WTC11 (cell line): ENCODE measurements at regions not wholly inside any gene's neighbourhood (a gene's known extent, or its start where the extent isn't known, plus 50 kb on each side); places are given as distances from the start of the nearest gene placed in this dataset.

Experiments
- ATF1 ChIP-seq: sonication (generic); formaldehyde crosslinking; IDR thresholded peaks from 2 replicates; pipeline ENCODE4 v1.8.1; 2023; ENCODE audit warnings: mild to moderate bottlenecking, moderate library complexity, missing genetic modification reagents
- CBFB ChIP-seq: sonication (generic); formaldehyde crosslinking; IDR thresholded peaks from 2 replicates; pipeline ENCODE4 v1.8.1; 2022; ENCODE audit warnings: mild to moderate bottlenecking, low read depth, missing genetic modification reagents
- CREB1 ChIP-seq: sonication (generic); formaldehyde crosslinking; IDR thresholded peaks from 2 replicates; pipeline ENCODE4 v1.8.0; 2023; ENCODE audit warnings: mild to moderate bottlenecking, missing genetic modification reagents
- EMX1 ChIP-seq: fragments of 250-450 bp; sonication (Bioruptor Pico); IDR thresholded peaks from 2 replicates; pipeline ENCODE4 v1.8.0; 2021; ENCODE audit warnings: mild to moderate bottlenecking
- ERG ChIP-seq: fragments of 250-450 bp; sonication (Bioruptor Pico); IDR thresholded peaks from 2 replicates; pipeline ENCODE4 v1.8.0; 2021; ENCODE audit warnings: mild to moderate bottlenecking
- ETV6 ChIP-seq: sonication (generic); formaldehyde crosslinking; IDR thresholded peaks from 2 replicates; pipeline ENCODE4 v1.8.1; 2022; ENCODE audit warnings: mild to moderate bottlenecking, missing genetic modification reagents
- FOXJ3 ChIP-seq: sonication (generic); formaldehyde crosslinking; IDR thresholded peaks from 2 replicates; pipeline ENCODE4 v1.9.0; 2021; ENCODE audit warnings: missing genetic modification reagents, mild to moderate bottlenecking, borderline replicate concordance
- FOXK1 ChIP-seq: sonication (generic); formaldehyde crosslinking; IDR thresholded peaks from 2 replicates; pipeline ENCODE4 v1.8.0; 2022; ENCODE audit warnings: mild to moderate bottlenecking, moderate library complexity, missing genetic modification reagents
- HMGXB4 ChIP-seq: sonication (generic); formaldehyde crosslinking; IDR thresholded peaks from 2 replicates; pipeline ENCODE4 v1.8.1; 2023; ENCODE audit warnings: mild to moderate bottlenecking, moderate library complexity, missing genetic modification reagents
- IRF2 ChIP-seq: sonication (generic); formaldehyde crosslinking; IDR thresholded peaks from 2 replicates; pipeline ENCODE4 v1.8.0; 2022; ENCODE audit warnings: low read depth, missing genetic modification reagents, borderline replicate concordance
- MAX ChIP-seq: sonication (generic); formaldehyde crosslinking; IDR thresholded peaks from 2 replicates; pipeline ENCODE4 v1.8.0; 2022; ENCODE audit warnings: mild to moderate bottlenecking, missing genetic modification reagents
- NFE2L1 ChIP-seq: sonication (generic); formaldehyde crosslinking; IDR thresholded peaks from 2 replicates; pipeline ENCODE4 v1.8.1; 2023; ENCODE audit warnings: missing genetic modification reagents
- NFYB ChIP-seq: sonication (generic); formaldehyde crosslinking; conservative IDR thresholded peaks from 2 replicates; pipeline ENCODE4 v1.8.0; 2022; ENCODE audit warnings: low read depth, missing genetic modification reagents
- PRRX2 ChIP-seq: fragments of 250-450 bp; sonication (Bioruptor Pico); IDR thresholded peaks from 2 replicates; pipeline ENCODE4 v1.8.0; 2021; ENCODE audit warnings: mild to moderate bottlenecking
- RORB ChIP-seq: fragments of 250-450 bp; sonication (Bioruptor Pico); IDR thresholded peaks from 2 replicates; pipeline ENCODE4 v1.9.0; 2021; ENCODE audit warnings: mild to moderate bottlenecking
- ZBTB21 ChIP-seq: sonication (generic); formaldehyde crosslinking; IDR thresholded peaks from 2 replicates; pipeline ENCODE4 v1.8.1; 2023; ENCODE audit warnings: mild to moderate bottlenecking, missing genetic modification reagents, borderline replicate concordance
- ZMAT4 ChIP-seq: fragments of 250-450 bp; sonication (Bioruptor Pico); IDR thresholded peaks from 2 replicates; pipeline ENCODE4 v1.9.0; 2021; ENCODE audit warnings: mild to moderate bottlenecking
- ZNF219 ChIP-seq: sonication (generic); formaldehyde crosslinking; IDR thresholded peaks from 2 replicates; pipeline ENCODE4 v1.8.0; 2023; ENCODE audit warnings: missing genetic modification reagents, mild to moderate bottlenecking, borderline replicate concordance
- ZNF263 ChIP-seq: sonication (generic); formaldehyde crosslinking; IDR thresholded peaks from 2 replicates; pipeline ENCODE4 v1.8.1; 2022; ENCODE audit warnings: low read depth, mild to moderate bottlenecking, moderate library complexity, missing genetic modification reagents
- ZNF396 ChIP-seq: fragments of 250-450 bp; sonication (Bioruptor Pico); IDR thresholded peaks from 2 replicates; pipeline ENCODE4 v1.8.0; 2021; ENCODE audit warnings: mild to moderate bottlenecking, moderate library complexity, borderline replicate concordance
- ZNF416 ChIP-seq: fragments of 250-450 bp; sonication (Bioruptor Pico); IDR thresholded peaks from 2 replicates; pipeline ENCODE4 v1.9.0; 2021; ENCODE audit warnings: mild to moderate bottlenecking, inconsistent platforms
- ZSCAN18 ChIP-seq: fragments of 250-450 bp; sonication (Bioruptor Pico); IDR thresholded peaks from 2 replicates; pipeline ENCODE4 v2.1.2; 2022; ENCODE audit warnings: mild to moderate bottlenecking, moderate library complexity
- TF ChIP-seq, protein P1 (sequence below): sonication (generic); formaldehyde crosslinking; IDR thresholded peaks from 2 replicates; pipeline ENCODE4 v1.8.0; 2023; ENCODE audit warnings: missing genetic modification reagents
- TF ChIP-seq, protein P2 (sequence below): sonication (generic); formaldehyde crosslinking; IDR thresholded peaks from 2 replicates; pipeline ENCODE4 v1.8.1; 2022; ENCODE audit warnings: low read depth, missing genetic modification reagents, borderline replicate concordance
- TF ChIP-seq, protein P3 (sequence below): sonication (generic); formaldehyde crosslinking; IDR thresholded peaks from 2 replicates; pipeline ENCODE4 v1.8.1; 2022; ENCODE audit warnings: missing genetic modification reagents, borderline replicate concordance

GRCh38 chr6:27688014-27688586, 215.2 kb upstream of the ZNF184 start (continued):
- TF ChIP-seq, protein P1, sequence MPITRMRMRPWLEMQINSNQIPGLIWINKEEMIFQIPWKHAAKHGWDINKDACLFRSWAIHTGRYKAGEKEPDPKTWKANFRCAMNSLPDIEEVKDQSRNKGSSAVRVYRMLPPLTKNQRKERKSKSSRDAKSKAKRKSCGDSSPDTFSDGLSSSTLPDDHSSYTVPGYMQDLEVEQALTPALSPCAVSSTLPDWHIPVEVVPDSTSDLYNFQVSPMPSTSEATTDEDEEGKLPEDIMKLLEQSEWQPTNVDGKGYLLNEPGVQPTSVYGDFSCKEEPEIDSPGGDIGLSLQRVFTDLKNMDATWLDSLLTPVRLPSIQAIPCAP (CRISPR knock-in tag) = no peak
- TF ChIP-seq ZNF416 (0 out of 2 replicates have a peak, but pooled peaks have one; percentile 31), NFYB (no peak), ZNF396 (CRISPR knock-in tag) (no peak), ZNF219 (CRISPR knock-in tag) (no peak), IRF2 (no peak), RORB (peak; percentile 11; the same call in 1 of the 2 replicates), FOXK1 (0 out of 2 replicates have a peak, but pooled peaks have one; percentile 8), EMX1 (peak; percentile 79; the same call in 1 of the 2 replicates), ETV6 (CRISPR knock-in tag) (0 out of 2 replicates have a peak, but pooled peaks have one; percentile 35), ATF1 (CRISPR knock-in tag) (peak; percentile 80; the same call in 1 of the 2 replicates), PRRX2 (0 out of 2 replicates have a peak, but pooled peaks have one; percentile 40), HMGXB4 (peak; percentile 35), NFE2L1 (CRISPR knock-in tag) (no peak), CBFB (CRISPR knock-in tag) (no peak), ZSCAN18 (CRISPR knock-in tag) (no peak), FOXJ3 (no peak), ZNF263 (CRISPR knock-in tag) (no peak), ZMAT4 (CRISPR knock-in tag) (no peak), ZBTB21 (no peak), CREB1 (CRISPR knock-in tag) (no peak), MAX (no peak), ERG (CRISPR knock-in tag) (peak; percentile 80; the same call in 1 of the 2 replicates)
- TF ChIP-seq, protein P2, sequence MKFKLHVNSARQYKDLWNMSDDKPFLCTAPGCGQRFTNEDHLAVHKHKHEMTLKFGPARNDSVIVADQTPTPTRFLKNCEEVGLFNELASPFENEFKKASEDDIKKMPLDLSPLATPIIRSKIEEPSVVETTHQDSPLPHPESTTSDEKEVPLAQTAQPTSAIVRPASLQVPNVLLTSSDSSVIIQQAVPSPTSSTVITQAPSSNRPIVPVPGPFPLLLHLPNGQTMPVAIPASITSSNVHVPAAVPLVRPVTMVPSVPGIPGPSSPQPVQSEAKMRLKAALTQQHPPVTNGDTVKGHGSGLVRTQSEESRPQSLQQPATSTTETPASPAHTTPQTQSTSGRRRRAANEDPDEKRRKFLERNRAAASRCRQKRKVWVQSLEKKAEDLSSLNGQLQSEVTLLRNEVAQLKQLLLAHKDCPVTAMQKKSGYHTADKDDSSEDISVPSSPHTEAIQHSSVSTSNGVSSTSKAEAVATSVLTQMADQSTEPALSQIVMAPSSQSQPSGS (CRISPR knock-in tag) = no peak
- TF ChIP-seq, protein P3, sequence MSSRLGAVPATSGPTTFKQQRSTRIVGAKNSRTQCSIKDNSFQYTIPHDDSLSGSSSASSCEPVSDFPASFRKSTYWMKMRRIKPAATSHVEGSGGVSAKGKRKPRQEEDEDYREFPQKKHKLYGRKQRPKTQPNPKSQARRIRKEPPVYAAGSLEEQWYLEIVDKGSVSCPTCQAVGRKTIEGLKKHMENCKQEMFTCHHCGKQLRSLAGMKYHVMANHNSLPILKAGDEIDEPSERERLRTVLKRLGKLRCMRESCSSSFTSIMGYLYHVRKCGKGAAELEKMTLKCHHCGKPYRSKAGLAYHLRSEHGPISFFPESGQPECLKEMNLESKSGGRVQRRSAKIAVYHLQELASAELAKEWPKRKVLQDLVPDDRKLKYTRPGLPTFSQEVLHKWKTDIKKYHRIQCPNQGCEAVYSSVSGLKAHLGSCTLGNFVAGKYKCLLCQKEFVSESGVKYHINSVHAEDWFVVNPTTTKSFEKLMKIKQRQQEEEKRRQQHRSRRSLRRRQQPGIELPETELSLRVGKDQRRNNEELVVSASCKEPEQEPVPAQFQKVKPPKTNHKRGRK (CRISPR knock-in tag) = no peak
